Suppressor macrophage (primary cell): ENCODE measurements at regions not wholly inside any gene's neighbourhood (a gene's known extent, or its start where the extent isn't known, plus 50 kb on each side); places are given as distances from the start of the nearest gene placed in this dataset.
A peak's percentile ranks its signal among the peaks of the same experiment; 100 is the strongest.
"Not testable (repeated sequence)": the region's sequence is repeated elsewhere in the genome, so short reads cannot be mapped to it uniquely, and the experiment has no call there.

Experiments
- DNase-seq, 4 experiments: peaks; one replicate each; pipeline ENCODE4 v3.0.0-alpha.2; 2020 to 2022

DNA sequence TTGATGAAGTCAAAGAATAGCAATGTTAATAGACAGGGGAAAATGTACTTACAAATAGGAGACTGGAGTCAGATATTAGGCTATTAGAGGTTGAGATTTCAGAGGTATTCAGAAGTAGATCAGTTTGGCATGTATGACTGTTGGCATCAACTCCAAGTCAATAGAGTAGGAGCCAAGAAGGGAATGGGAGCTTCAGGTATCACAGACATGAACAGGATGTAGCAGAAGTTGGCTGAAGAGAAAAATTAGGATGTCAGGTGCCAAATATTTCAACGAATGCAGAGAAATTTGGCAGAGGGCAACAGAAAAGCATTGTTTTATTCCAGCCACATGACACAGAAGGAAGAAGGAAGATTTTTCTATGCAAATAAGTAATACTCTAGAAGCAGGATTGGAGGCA is 69.7 kb downstream of the GLYATL1 start:
- DNase-seq: no peak

DNA sequence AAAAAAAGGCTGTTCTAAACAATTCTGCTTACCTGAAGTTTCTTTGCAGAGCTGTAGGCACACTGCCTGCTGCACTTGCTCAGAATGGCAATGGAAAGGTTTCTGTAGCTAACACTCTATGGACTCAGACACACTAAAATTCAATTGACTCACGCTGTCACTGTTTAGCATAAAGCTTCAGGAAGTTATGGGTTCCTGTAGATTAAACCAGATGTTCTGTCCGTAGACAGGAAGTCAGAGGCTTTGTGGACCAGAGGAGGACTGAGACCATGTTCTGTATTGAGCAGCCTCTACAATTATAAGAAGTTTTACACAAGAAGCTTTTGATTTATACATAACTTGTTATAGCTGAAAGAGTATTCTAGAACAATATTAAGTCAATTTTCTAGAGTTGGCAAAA is 70.4 kb downstream of the GLYATL1 start:
- peak; percentile 46 to 73 (median 64) for DNase-seq

GRCh38 chr11:59010708-59011107 is 71.4 kb downstream of the GLYATL1 start:
- DNase-seq: peak in 2 of 4 experiments; percentile 63 to 68

DNA sequence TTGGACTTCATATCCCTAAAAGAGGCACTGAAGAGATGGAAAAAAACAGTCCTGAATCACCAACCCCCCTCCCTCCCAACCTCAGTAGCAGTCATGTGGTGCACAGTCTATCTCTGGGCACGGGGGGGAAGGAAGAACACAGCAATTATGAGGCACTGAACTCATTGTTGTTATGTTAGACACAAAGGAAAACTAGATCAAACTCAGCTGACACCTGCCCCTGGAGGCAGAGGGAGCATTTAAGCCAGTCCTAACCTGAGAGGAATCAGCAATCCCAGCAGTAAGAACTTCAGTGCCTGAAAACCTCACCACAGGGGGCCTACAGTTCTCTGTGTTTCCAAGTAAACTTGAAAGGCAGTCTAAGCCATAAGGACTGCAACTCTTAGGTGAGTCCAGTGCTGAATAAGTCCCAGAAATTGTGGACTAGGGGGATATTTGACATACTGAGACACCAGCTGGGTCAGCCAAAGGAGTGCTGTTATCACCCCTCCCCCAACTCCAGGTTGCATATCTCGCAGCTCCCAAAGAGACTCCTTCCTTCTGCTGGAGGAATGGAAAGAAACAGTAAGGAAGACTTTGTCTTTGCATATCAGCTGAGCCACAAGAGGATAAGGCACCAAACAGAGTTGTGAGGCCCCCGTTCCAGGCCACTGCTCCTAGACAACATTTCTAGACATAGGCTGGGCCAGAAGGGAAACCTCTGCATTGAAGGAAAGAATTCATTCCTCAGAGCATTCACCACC is 72.5 kb downstream of the GLYATL1 start:
- peak; percentile 53 to 76 (median 69) for DNase-seq

GRCh38 chr11:59012398-59013265 is 73.3 kb downstream of the GLYATL1 start:
- DNase-seq: peak; percentile 82 to 95 (median 89)

DNA sequence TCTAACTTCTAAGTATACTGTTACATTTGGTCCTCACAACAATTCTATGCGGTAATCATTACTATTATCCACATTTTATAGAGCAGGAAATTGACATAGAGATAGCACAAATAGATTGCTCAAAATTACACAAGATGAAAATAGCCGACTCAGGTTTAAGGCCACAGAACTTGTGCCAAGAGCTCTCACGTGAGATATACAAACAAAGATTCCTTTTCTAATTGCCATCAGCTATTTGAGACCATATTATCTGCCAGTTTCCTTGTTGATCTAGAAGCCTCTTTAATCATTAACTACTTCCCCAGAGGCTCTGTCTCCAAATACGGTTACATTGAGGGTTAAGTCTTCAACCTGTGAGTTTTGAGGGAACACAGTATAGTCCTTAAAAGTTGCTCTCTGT is 61.0 kb upstream of the GLYATL1B start:
- no peak for DNase-seq

- peak in 2 of 4 experiments; percentile 9 to 12 for DNase-seq
These were observed 58.0 kb upstream of the GLYATL1B start for GRCh38 chr11:59028105-59028504.

- DNase-seq: no peak
These were observed 56.7 kb upstream of the GLYATL1B start for GRCh38 chr11:59029366-59029889.

- no peak for DNase-seq
These were observed 56.1 kb upstream of the GLYATL1B start for GRCh38 chr11:59030037-59030436.

GRCh38 chr11:59031746-59032145 is 54.4 kb upstream of the GLYATL1B start:
- DNase-seq: not testable (repeated sequence)
